Neuronal stem cell (in vitro differentiated cells): ENCODE measurements at regions not wholly inside any gene's neighbourhood (a gene's known extent, or its start where the extent isn't known, plus 50 kb on each side); places are given as distances from the start of the nearest gene placed in this dataset.
"Not testable (repeated sequence)": the region's sequence is repeated elsewhere in the genome, so short reads cannot be mapped to it uniquely, and the experiment has no call there.

Source experiments
- DNase-seq: peaks from one replicate; pipeline ENCODE4 v3.0.0-alpha.2; 2013; ENCODE audit warnings: low spot score
- H2AFZ ChIP-seq: one replicate; pipeline ENCODE4 v1.6.1; 2013; ENCODE audit warnings: mild to moderate bottlenecking, low read length, inconsistent platforms
- H2AK5ac ChIP-seq: 2 replicates; pipeline ENCODE4 v1.6.1; 2013; ENCODE audit warnings: low read depth, mild to moderate bottlenecking, inconsistent platforms, low read length, moderate library complexity, mixed read lengths
- H2BK120ac ChIP-seq: 2 replicates; pipeline ENCODE4 v1.6.1; 2013; ENCODE audit warnings: low read depth, mild to moderate bottlenecking, inconsistent platforms, low read length, moderate library complexity, mixed read lengths
- H2BK12ac ChIP-seq: one replicate; pipeline ENCODE4 v1.6.1; 2013; ENCODE audit warnings: low read length, inconsistent platforms
- H2BK15ac ChIP-seq: 2 replicates; pipeline ENCODE4 v1.6.1; 2013; ENCODE audit warnings: mild to moderate bottlenecking, low read length, inconsistent platforms, mixed read lengths
- H2BK5ac ChIP-seq: one replicate; pipeline ENCODE4 v1.6.1; 2013; ENCODE audit warnings: inconsistent platforms, mild to moderate bottlenecking, low read length, moderate library complexity
- H3K14ac ChIP-seq: one replicate; pipeline ENCODE4 v1.6.1; 2013; ENCODE audit warnings: low read length, inconsistent platforms
- H3K18ac ChIP-seq: 2 replicates; pipeline ENCODE4 v1.6.1; 2013; ENCODE audit warnings: low read length, inconsistent platforms
- H3K23ac ChIP-seq: 2 replicates; pipeline ENCODE4 v1.6.1; 2013; ENCODE audit warnings: low read depth, mild to moderate bottlenecking, mixed read lengths, low read length, inconsistent platforms; ENCODE audit not compliant: poor library complexity
- H3K27ac ChIP-seq: replicated peaks from 3 replicates; pipeline ENCODE4 v1.5.1; 2013; ENCODE audit warnings: low read length, inconsistent platforms
- H3K27me3 ChIP-seq, 3 experiments: 2 replicates each; pipeline ENCODE4 v1.6.1; 2013; ENCODE audit warnings: low read length in 3 of 3, mild to moderate bottlenecking in 2 of 3, inconsistent platforms in 1 of 3, low read depth in 1 of 3, mixed read lengths in 1 of 3, moderate library complexity in 1 of 3; ENCODE audit not compliant: control insufficient read depth in 3 of 3, insufficient read depth in 3 of 3
- H3K36me3 ChIP-seq, 2 donors: replicated peaks in 1 of 2; 2 replicates each; pipeline ENCODE4 v1.6.1; 2013; ENCODE audit warnings: low read length in 2 of 2; ENCODE audit not compliant: control insufficient read depth in 2 of 2, insufficient read depth in 2 of 2
- H3K4ac ChIP-seq: 2 replicates; pipeline ENCODE4 v1.6.1; 2013; ENCODE audit warnings: inconsistent platforms, mild to moderate bottlenecking, low read length, moderate library complexity
- H3K4me1 ChIP-seq, 2 donors: 1 replicate in 1 of 2; 2 replicates in 1 of 2; pipeline ENCODE4 v1.6.1; 2013; ENCODE audit warnings: low read length in 2 of 2, low read depth in 1 of 2; ENCODE audit not compliant: control insufficient read depth in 2 of 2, insufficient read depth in 1 of 2
- H3K4me2 ChIP-seq: one replicate; pipeline ENCODE4 v1.6.1; 2013; ENCODE audit warnings: mild to moderate bottlenecking, low read length, inconsistent platforms; ENCODE audit not compliant: insufficient read depth, poor library complexity, severe bottlenecking
- H3K4me3 ChIP-seq, 2 donors: 2 replicates each; pipeline ENCODE4 v1.5.1; 2013; ENCODE audit warnings: low read length in 2 of 2, mild to moderate bottlenecking in 2 of 2, inconsistent platforms in 1 of 2, moderate library complexity in 1 of 2
- H3K79me1 ChIP-seq: one replicate; pipeline ENCODE4 v1.6.1; 2013; ENCODE audit warnings: low read depth, mild to moderate bottlenecking, inconsistent platforms, low read length, moderate library complexity
- H3K9ac ChIP-seq: one replicate; pipeline ENCODE4 v1.6.1; 2013; ENCODE audit warnings: mild to moderate bottlenecking, low read depth, low read length, inconsistent platforms; ENCODE audit not compliant: poor library complexity
- H3K9me3 ChIP-seq, 2 donors: replicated peaks in 1 of 2; 2 replicates each; pipeline versions ENCODE3 to v1.6.1; 2013; ENCODE audit warnings: low read length in 2 of 2, mild to moderate bottlenecking in 2 of 2, inconsistent platforms in 1 of 2, low read depth in 1 of 2, mixed read lengths in 1 of 2, moderate library complexity in 1 of 2; ENCODE audit not compliant: control insufficient read depth in 2 of 2, insufficient read depth in 1 of 2
- H4K8ac ChIP-seq: one replicate; pipeline ENCODE4 v1.6.1; 2013; ENCODE audit warnings: low read depth, mild to moderate bottlenecking, inconsistent platforms, low read length, moderate library complexity
- H4K91ac ChIP-seq: one replicate; pipeline ENCODE4 v1.6.1; 2013; ENCODE audit warnings: low read length, low read depth, mild to moderate bottlenecking, inconsistent platforms; ENCODE audit not compliant: poor library complexity
- WGBS, 2 donors: extraction: QIAGEN DNeasy Blood & Tissue Kit; methylation state at CpG; one replicate each; pipeline ENCODE4 v1.1.7; 2013; ENCODE audit warnings: missing lambda C conversion rate in 2 of 2, mixed read lengths in 1 of 2; ENCODE audit not compliant: insufficient read length in 2 of 2, insufficient replicate concordance in 1 of 2; ENCODE audit errors: extremely low coverage in 2 of 2; 5-methylcytosine and 5-hydroxymethylcytosine counted together

GRCh38 chr11:71714510-71714909 lies 118.5 kb upstream of the DEFB108B start:
- H3K4me1 ChIP-seq, H2AK5ac ChIP-seq, H3K36me3 ChIP-seq, H2BK12ac ChIP-seq, H2BK15ac ChIP-seq, H2BK120ac ChIP-seq, H3K23ac ChIP-seq, H3K79me1 ChIP-seq, H3K18ac ChIP-seq, H3K4ac ChIP-seq, H2AFZ ChIP-seq, H4K8ac ChIP-seq, H2BK5ac ChIP-seq, H3K9ac ChIP-seq, H4K91ac ChIP-seq, DNase-seq, H3K4me3 ChIP-seq, H3K27ac ChIP-seq, H3K14ac ChIP-seq, H3K9me3 ChIP-seq, H3K27me3 ChIP-seq, H3K4me2 ChIP-seq: not testable (repeated sequence)
- WGBS, 2 donors: no CpG with 5 or more reads among the region's 6 CpGs

GRCh38 chr11:71721840-71722239 lies 111.2 kb upstream of the DEFB108B start:
- whole genome bisulfite sequencing, 2 donors: no CpG with 5 or more reads among the region's 11 CpGs
- H3K14ac ChIP-seq, H3K4me1 ChIP-seq, H2BK12ac ChIP-seq, H3K18ac ChIP-seq, H3K79me1 ChIP-seq, H3K4me3 ChIP-seq, H3K23ac ChIP-seq, H3K27me3 ChIP-seq, H3K27ac ChIP-seq, H3K9me3 ChIP-seq, H3K9ac ChIP-seq, H2BK120ac ChIP-seq, H2BK15ac ChIP-seq, H4K91ac ChIP-seq, H2AFZ ChIP-seq, H3K36me3 ChIP-seq, H4K8ac ChIP-seq, H2BK5ac ChIP-seq, H3K4me2 ChIP-seq, H2AK5ac ChIP-seq, DNase-seq, H3K4ac ChIP-seq: not testable (repeated sequence)

- not testable (repeated sequence) for H3K27ac ChIP-seq, H3K4me3 ChIP-seq, H2AK5ac ChIP-seq, H2BK5ac ChIP-seq, H3K14ac ChIP-seq, H3K18ac ChIP-seq, H3K36me3 ChIP-seq, H3K9ac ChIP-seq, H3K79me1 ChIP-seq, H3K27me3 ChIP-seq, H4K8ac ChIP-seq, DNase-seq, H2AFZ ChIP-seq, H3K4ac ChIP-seq, H3K23ac ChIP-seq, H2BK15ac ChIP-seq, H3K4me1 ChIP-seq, H2BK120ac ChIP-seq, H3K9me3 ChIP-seq, H3K4me2 ChIP-seq, H4K91ac ChIP-seq, H2BK12ac ChIP-seq
- WGBS, 2 donors: no CpG with 5 or more reads among the region's 5 CpGs
Observed at GRCh38 chr11:71723991-71724390, 109.0 kb upstream of the DEFB108B start.

- not testable (repeated sequence) for H3K14ac ChIP-seq, H3K36me3 ChIP-seq, H4K91ac ChIP-seq, H3K4me3 ChIP-seq, H3K9ac ChIP-seq, H2BK12ac ChIP-seq, H3K27me3 ChIP-seq, H3K4ac ChIP-seq, H3K79me1 ChIP-seq, H2AFZ ChIP-seq, H2BK120ac ChIP-seq, H3K18ac ChIP-seq, H4K8ac ChIP-seq, DNase-seq, H3K4me2 ChIP-seq, H3K9me3 ChIP-seq, H2BK15ac ChIP-seq, H3K27ac ChIP-seq, H2BK5ac ChIP-seq, H2AK5ac ChIP-seq, H3K4me1 ChIP-seq, H3K23ac ChIP-seq
- WGBS, 2 donors: no CpG with 5 or more reads among the region's 8 CpGs
Observed at GRCh38 chr11:71730748-71731147, 102.3 kb upstream of the DEFB108B start.
